B cell (primary cell): ENCODE measurements at regions not wholly inside any gene's neighbourhood (a gene's known extent, or its start where the extent isn't known, plus 50 kb on each side); places are given as distances from the start of the nearest gene placed in this dataset.

Source experiments
- ATAC-seq: fragments of 200-7000 bp; cut with Tn5 transposase; one replicate; pipeline ENCODE4 v1.10.0; 2021; ENCODE audit warnings: low read depth, mild to moderate bottlenecking, moderate number of reproducible peaks, moderate library complexity
- CTCF ChIA-PET: fragments of 350-600 bp; sonication (Branson Sonifier 250); formaldehyde crosslinking; loops from one replicate; lab custom pipeline; 2021; ENCODE audit warnings: antibody characterized with exemption, inconsistent platforms; lab: Charles Lee
- POLR2A ChIA-PET: fragments of 350-600 bp; sonication (Branson Sonifier 250); formaldehyde crosslinking; loops from one replicate; lab custom pipeline; 2021; ENCODE audit warnings: antibody characterized with exemption; lab: Charles Lee
- DNase-seq: peaks from one replicate; pipeline ENCODE4 v3.0.0; 2013
- H2AFZ ChIP-seq: 2 replicates; pipeline ENCODE4 v1.6.1; 2012; ENCODE audit warnings: mild to moderate bottlenecking, low read depth, low read length; ENCODE audit not compliant: insufficient read depth, poor library complexity, severe bottlenecking
- H3K27ac ChIP-seq, 2 donors: 1 replicate in 1 of 2; 2 replicates in 1 of 2; pipeline ENCODE4 v1.5.1; 2012 to 2013; ENCODE audit warnings: low read length in 2 of 2, mild to moderate bottlenecking in 2 of 2, moderate library complexity in 1 of 2
- H3K27me3 ChIP-seq, 4 experiments: fragments of 200-600 bp in 1 of 4; sonication (generic) in 1 of 4; replicated peaks in 1 of 4; 1 replicate in 2 of 4; 2 replicates in 2 of 4; pipeline versions ENCODE4 v1.6.1 to v1.7.0; 2013 to 2016; ENCODE audit warnings: low read length in 3 of 4, mild to moderate bottlenecking in 2 of 4, mixed read lengths in 1 of 4, moderate library complexity in 1 of 4; ENCODE audit not compliant: insufficient read depth in 4 of 4, control insufficient read depth in 3 of 4; ENCODE audit errors: control extremely low read depth in 1 of 4
- H3K36me3 ChIP-seq, 2 experiments: replicated peaks in 1 of 2; 1 replicate in 1 of 2; 2 replicates in 1 of 2; pipeline versions ENCODE4 v1.6.1 to v1.7.1; 2013; ENCODE audit warnings: low read length in 1 of 2; ENCODE audit not compliant: insufficient read depth in 2 of 2, control insufficient read depth in 1 of 2; ENCODE audit errors: control extremely low read depth in 1 of 2, extremely low read depth in 1 of 2
- H3K4me1 ChIP-seq, 2 donors: fragments of 200-600 bp in 1 of 2; sonication (generic) in 1 of 2; 1 replicate in 1 of 2; 2 replicates in 1 of 2; pipeline versions ENCODE4 v1.5.1 to v1.6.1; 2013 to 2017; ENCODE audit warnings: low read length in 2 of 2; ENCODE audit not compliant: control insufficient read depth in 2 of 2, insufficient read depth in 2 of 2
- H3K4me2 ChIP-seq: replicated peaks from 2 replicates; pipeline ENCODE3; 2012; ENCODE audit warnings: mild to moderate bottlenecking, low read depth, low read length; ENCODE audit not compliant: poor library complexity, severe bottlenecking
- H3K4me3 ChIP-seq, 5 experiments: fragments of 200-600 bp in 1 of 5; sonication (generic) in 1 of 5; 1 replicate in 3 of 5; 2 replicates in 2 of 5; pipeline versions ENCODE4 v1.5.1 to v1.7.0; 2011 to 2016; ENCODE audit warnings: low read length in 4 of 5, mild to moderate bottlenecking in 4 of 5, low read depth in 2 of 5, control low read depth in 1 of 5, moderate library complexity in 1 of 5; ENCODE audit not compliant: insufficient read depth in 1 of 5; ENCODE audit errors: control extremely low read depth in 1 of 5, extremely low read depth in 1 of 5
- H3K79me2 ChIP-seq: fragments of 200-600 bp; sonication (generic); one replicate; pipeline ENCODE4 v1.6.0; 2016; ENCODE audit warnings: low read length; ENCODE audit not compliant: control insufficient read depth, insufficient read depth
- H3K9ac ChIP-seq: fragments of 200-600 bp; sonication (generic); 2 replicates; pipeline ENCODE4 v1.6.1; 2017; ENCODE audit warnings: mild to moderate bottlenecking, low read length, moderate library complexity
- H3K9me3 ChIP-seq, 3 donors: one replicate each; pipeline versions ENCODE4 v1.6.1 to v1.7.1; 2013; ENCODE audit warnings: low read length in 2 of 3; ENCODE audit not compliant: control insufficient read depth in 2 of 3, insufficient read depth in 1 of 3; ENCODE audit errors: control extremely low read depth in 1 of 3
- H4K20me1 ChIP-seq: 2 replicates; pipeline ENCODE4 v1.6.0; 2012; ENCODE audit warnings: mild to moderate bottlenecking, low read length; ENCODE audit not compliant: insufficient read depth, control insufficient read depth, poor library complexity, severe bottlenecking
- H3K27ac Mint-ChIP-seq: one replicate; pipeline ENCODE4 v1.8.0; 2021; ENCODE audit warnings: mixed read lengths
- H3K27me3 Mint-ChIP-seq: one replicate; pipeline ENCODE4 v1.8.0; 2021; ENCODE audit warnings: mixed read lengths
- H3K4me1 Mint-ChIP-seq: one replicate; pipeline ENCODE4 v1.8.0; 2021; ENCODE audit warnings: mixed read lengths
- H3K4me3 Mint-ChIP-seq: one replicate; pipeline ENCODE4 v1.8.0; 2021; ENCODE audit warnings: mixed read lengths
- H3K9me3 Mint-ChIP-seq: one replicate; pipeline ENCODE4 v1.8.0; 2022; ENCODE audit warnings: mixed read lengths; ENCODE audit not compliant: insufficient read depth
- EZH2 ChIP-seq: IDR thresholded peaks from 2 replicates; pipeline ENCODE4 v1.6.1; 2012; ENCODE audit warnings: borderline replicate concordance, low read depth, mild to moderate bottlenecking, moderate library complexity, low read length; ENCODE audit not compliant: insufficient read depth, poor library complexity, severe bottlenecking
- WGBS: methylation state at CpG from one replicate; pipeline ENCODE4 v1.1.5; 2013; ENCODE audit warnings: missing lambda C conversion rate; ENCODE audit not compliant: insufficient coverage; 5-methylcytosine and 5-hydroxymethylcytosine counted together
- intact Hi-C: fragments of 100-400 bp; cut with micrococcal nuclease; formaldehyde crosslinking; loops from one replicate; pipeline ENCODE4 v1.10.0; 2022
- TF ChIP-seq, protein P1 (sequence below): fragments of 200-600 bp; IDR thresholded peaks from one replicate; pipeline ENCODE4 v1.8.0; 2022; ENCODE audit warnings: antibody characterized with exemption, mild to moderate bottlenecking

- Mint-ChIP-seq H3K4me1 (no peaks in the 10 kb centered on the region), H3K4me3 (no peak overlapping the region), H3K27ac (no peak overlapping the region), H3K9me3 (no peaks in the 10 kb centered on the region), H3K27me3 (no peaks in the 10 kb centered on the region)
- Histone ChIP-seq H3K9me3 (no peaks in the 10 kb centered on the region), H3K4me2 (no peak overlapping the region), H3K9ac (no peak overlapping the region), H4K20me1 (no peaks in the 10 kb centered on the region), H3K79me2 (no peaks in the 10 kb centered on the region), H3K36me3 (no peaks in the 10 kb centered on the region), H2AFZ (no peak overlapping the region), H3K27me3 (no peaks in the 10 kb centered on the region), H3K27ac (no peak overlapping the region), H3K4me3 (no peak overlapping the region), H3K4me1 (no peaks in the 10 kb centered on the region)
- WGBS, result no CpG with 5 or more reads among the region's 7 CpGs
- no peak for DNase-seq
- ChIA-PET POLR2A (no interaction called here), CTCF (no interaction called here)
- TF ChIP-seq, protein P1, sequence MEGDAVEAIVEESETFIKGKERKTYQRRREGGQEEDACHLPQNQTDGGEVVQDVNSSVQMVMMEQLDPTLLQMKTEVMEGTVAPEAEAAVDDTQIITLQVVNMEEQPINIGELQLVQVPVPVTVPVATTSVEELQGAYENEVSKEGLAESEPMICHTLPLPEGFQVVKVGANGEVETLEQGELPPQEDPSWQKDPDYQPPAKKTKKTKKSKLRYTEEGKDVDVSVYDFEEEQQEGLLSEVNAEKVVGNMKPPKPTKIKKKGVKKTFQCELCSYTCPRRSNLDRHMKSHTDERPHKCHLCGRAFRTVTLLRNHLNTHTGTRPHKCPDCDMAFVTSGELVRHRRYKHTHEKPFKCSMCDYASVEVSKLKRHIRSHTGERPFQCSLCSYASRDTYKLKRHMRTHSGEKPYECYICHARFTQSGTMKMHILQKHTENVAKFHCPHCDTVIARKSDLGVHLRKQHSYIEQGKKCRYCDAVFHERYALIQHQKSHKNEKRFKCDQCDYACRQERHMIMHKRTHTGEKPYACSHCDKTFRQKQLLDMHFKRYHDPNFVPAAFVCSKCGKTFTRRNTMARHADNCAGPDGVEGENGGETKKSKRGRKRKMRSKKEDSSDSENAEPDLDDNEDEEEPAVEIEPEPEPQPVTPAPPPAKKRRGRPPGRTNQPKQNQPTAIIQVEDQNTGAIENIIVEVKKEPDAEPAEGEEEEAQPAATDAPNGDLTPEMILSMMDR, result no peak
- no peak for TF ChIP-seq EZH2
- no peak for ATAC-seq
- intact Hi-C loops, result no loop called here
These were observed 199.2 kb downstream of the TM9SF2 start for GRCh38 chr13:99700468-99700867.

DNA sequence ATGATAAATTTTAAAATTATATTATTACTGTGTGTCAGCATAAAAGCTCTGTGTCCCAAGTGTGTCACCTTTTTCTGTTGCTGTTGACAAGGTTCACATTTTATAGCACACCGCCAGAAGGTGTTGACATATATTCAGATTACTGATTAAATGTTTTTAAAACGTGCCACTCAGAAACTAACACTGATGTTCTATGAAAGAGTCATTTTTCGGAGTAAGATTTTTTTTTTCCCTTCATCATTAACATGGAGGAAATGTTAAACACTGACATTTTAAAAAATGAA is 197.5 kb downstream of the TM9SF2 start:
- Histone ChIP-seq H2AFZ (no peak overlapping the region), H3K79me2 (no peaks in the 10 kb centered on the region), H3K36me3 (no peaks in the 10 kb centered on the region), H3K27me3 (no peaks in the 10 kb centered on the region), H3K27ac (no peak overlapping the region), H4K20me1 (no peaks in the 10 kb centered on the region), H3K4me3 (no peak overlapping the region), H3K9ac (no peak overlapping the region), H3K4me2 (no peak overlapping the region), H3K9me3 (no peaks in the 10 kb centered on the region), H3K4me1 (no peaks in the 10 kb centered on the region)
- WGBS, result no CpG with 5 or more reads among the region's 3 CpGs
- H3K4me1 Mint-ChIP-seq, result no peaks in the 10 kb centered on the region
- H3K4me3 Mint-ChIP-seq, result no peak overlapping the region
- ChIA-PET CTCF (no interaction called here), POLR2A (no interaction called here)
- no peaks in the 10 kb centered on the region for H3K27me3 Mint-ChIP-seq
- H3K27ac Mint-ChIP-seq, result no peak overlapping the region
- intact Hi-C loops, result no loop called here
- no peak for DNase-seq
- no peaks in the 10 kb centered on the region for H3K9me3 Mint-ChIP-seq
- TF ChIP-seq, protein P1, result no peak
- no peak for TF ChIP-seq EZH2
- ATAC-seq, result no peak
